ENCODE measurements at regions not wholly inside any gene's neighbourhood (a gene's known extent, or its start where the extent isn't known, plus 50 kb on each side); places are given as distances from the start of the nearest gene placed in this dataset.

DNA sequence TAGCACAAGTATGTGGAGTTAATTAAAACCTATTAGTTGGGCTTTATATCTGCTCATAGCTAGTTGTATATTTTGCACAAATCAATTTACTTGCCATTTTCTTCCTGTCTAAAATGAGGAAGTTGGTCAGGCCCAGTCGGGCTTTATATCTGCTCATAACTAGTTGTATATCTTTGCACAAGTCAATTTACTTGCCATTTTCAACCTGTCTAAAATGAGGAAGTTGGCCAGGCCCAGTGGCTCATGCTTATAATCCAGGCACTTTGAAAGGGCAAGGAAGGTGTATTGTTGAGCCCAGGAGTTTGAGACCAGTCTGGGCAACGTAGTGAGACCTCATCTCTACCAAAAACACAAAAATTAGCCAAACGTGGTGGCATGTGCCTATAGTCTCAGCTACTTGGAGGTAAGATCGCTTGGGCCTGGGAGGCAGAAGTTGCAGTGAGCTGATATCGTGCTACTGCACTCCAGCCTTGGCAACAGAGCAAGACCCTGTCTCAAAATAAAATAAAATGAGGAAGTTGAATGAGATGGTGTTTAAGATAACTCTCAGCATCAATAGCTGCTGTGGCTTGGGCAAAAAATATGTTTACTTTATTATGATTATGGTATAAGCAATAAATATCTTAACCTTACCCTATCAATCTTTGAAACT is 1558.6 kb upstream of the RAG2 start:
- TF ChIP-seq, protein P1, sequence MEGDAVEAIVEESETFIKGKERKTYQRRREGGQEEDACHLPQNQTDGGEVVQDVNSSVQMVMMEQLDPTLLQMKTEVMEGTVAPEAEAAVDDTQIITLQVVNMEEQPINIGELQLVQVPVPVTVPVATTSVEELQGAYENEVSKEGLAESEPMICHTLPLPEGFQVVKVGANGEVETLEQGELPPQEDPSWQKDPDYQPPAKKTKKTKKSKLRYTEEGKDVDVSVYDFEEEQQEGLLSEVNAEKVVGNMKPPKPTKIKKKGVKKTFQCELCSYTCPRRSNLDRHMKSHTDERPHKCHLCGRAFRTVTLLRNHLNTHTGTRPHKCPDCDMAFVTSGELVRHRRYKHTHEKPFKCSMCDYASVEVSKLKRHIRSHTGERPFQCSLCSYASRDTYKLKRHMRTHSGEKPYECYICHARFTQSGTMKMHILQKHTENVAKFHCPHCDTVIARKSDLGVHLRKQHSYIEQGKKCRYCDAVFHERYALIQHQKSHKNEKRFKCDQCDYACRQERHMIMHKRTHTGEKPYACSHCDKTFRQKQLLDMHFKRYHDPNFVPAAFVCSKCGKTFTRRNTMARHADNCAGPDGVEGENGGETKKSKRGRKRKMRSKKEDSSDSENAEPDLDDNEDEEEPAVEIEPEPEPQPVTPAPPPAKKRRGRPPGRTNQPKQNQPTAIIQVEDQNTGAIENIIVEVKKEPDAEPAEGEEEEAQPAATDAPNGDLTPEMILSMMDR (IDR thresholded peaks at IDR 0.05 in 2 of 3, conservative IDR thresholded peaks at IDR 0.05 in 1 of 3; ENCODE audit: control insufficient read depth in 2 of 3, extremely low read depth in 1 of 3, insufficient read depth in 1 of 3, low read depth in 3 of 3, low read length in 3 of 3): no peak
- no peak for TF ChIP-seq ZBED1 (IDR thresholded peaks at IDR 0.05; ENCODE audit: borderline replicate concordance)
- no peak for TF ChIP-seq EGR1 (IDR thresholded peaks at IDR 0.05; ENCODE audit: borderline replicate concordance in 1 of 2, low read depth in 2 of 2, low read length in 2 of 2)
- no peak for TF ChIP-seq NFIC (IDR thresholded peaks at IDR 0.05; ENCODE audit: low read depth, low read length)
- no peak for TF ChIP-seq SMARCA5 (IDR thresholded peaks at IDR 0.05)
- no peak for TF ChIP-seq EP300 (IDR thresholded peaks at IDR 0.05; ENCODE audit: borderline replicate concordance in 1 of 2, control insufficient read depth in 1 of 2, low read depth in 2 of 2, low read length in 2 of 2)
- no peak for TF ChIP-seq NRF1 (conservative IDR thresholded peaks at IDR 0.05; ENCODE audit: low read depth, low read length)

All from GM12878 (cell line).